Activated naive CD4-positive, alpha-beta T cell treated with anti-CD3 and anti-CD28 coated beads, Interleukin-2, amount 50 U/mL, for 72 hours (primary cell): ENCODE measurements at regions not wholly inside any gene's neighbourhood (a gene's known extent, or its start where the extent isn't known, plus 50 kb on each side); places are given as distances from the start of the nearest gene placed in this dataset.
"Not testable (repeated sequence)": the region's sequence is repeated elsewhere in the genome, so short reads cannot be mapped to it uniquely, and the experiment has no call there.

ENCODE experiments used
- ATAC-seq, 2 donors: fragments of 150-1000 bp; cut with Tn5 transposase; 2 replicates each; pipeline ENCODE4 v1.10.0; 2021; ENCODE audit warnings: mild to moderate bottlenecking in 2 of 2, moderate library complexity in 2 of 2
- DNase-seq, 2 donors: peaks; one replicate each; pipeline ENCODE4 v3.0.0; 2021 to 2022; ENCODE audit warnings: low spot score in 2 of 2
- H3K27ac Mint-ChIP-seq, 2 donors: one replicate each; pipeline ENCODE4 v1.8.0; 2022; ENCODE audit warnings: mild to moderate bottlenecking in 2 of 2, mixed read lengths in 2 of 2
- H3K36me3 Mint-ChIP-seq, 2 donors: one replicate each; pipeline ENCODE4 v1.8.0; 2022; ENCODE audit warnings: mixed read lengths in 2 of 2
- H3K9me3 Mint-ChIP-seq, 2 donors: one replicate each; pipeline ENCODE4 v1.8.0; 2022; ENCODE audit warnings: mixed read lengths in 2 of 2

- DNase-seq = no peak
- Mint-ChIP-seq H3K9me3 (peaks cover 3 to 4% of the 10 kb centered on the region in 2 donors), H3K36me3 (no peaks in the 10 kb centered on the region), H3K27ac (no peak overlapping the region)
- ATAC-seq = no peak
Measured at GRCh38 chr13:31538067-31539042, 201.0 kb upstream of the RXFP2 start.

GRCh38 chr13:31540281-31540680, 199.0 kb upstream of the RXFP2 start:
- ATAC-seq (no peak), DNase-seq (no peak)
- Mint-ChIP-seq H3K9me3 (peaks cover 4 to 9% of the 10 kb centered on the region in 2 donors), H3K36me3 (no peaks in the 10 kb centered on the region), H3K27ac (no peak overlapping the region)

GRCh38 chr13:31543190-31543589, 196.1 kb upstream of the RXFP2 start:
- Mint-ChIP-seq H3K27ac (no peak overlapping the region), H3K36me3 (no peaks in the 10 kb centered on the region), H3K9me3 (peaks cover 4 to 9% of the 10 kb centered on the region in 2 donors)
- no peak for ATAC-seq
- no peak for DNase-seq

- DNase-seq = no peak
- H3K9me3 Mint-ChIP-seq = peaks cover 4 to 9% of the 10 kb centered on the region in 2 donors
- H3K27ac Mint-ChIP-seq = no peak overlapping the region
- ATAC-seq = no peak
- H3K36me3 Mint-ChIP-seq = no peaks in the 10 kb centered on the region
Measured at GRCh38 chr13:31545616-31546015, 193.7 kb upstream of the RXFP2 start.

- Mint-ChIP-seq H3K27ac (no peak overlapping the region), H3K9me3 (peaks cover 0 to under 1% of the 10 kb centered on the region in 2 donors), H3K36me3 (no peaks in the 10 kb centered on the region)
- DNase-seq (no peak), ATAC-seq (no peak)
Measured at GRCh38 chr13:31556376-31556775, 182.9 kb upstream of the RXFP2 start.

- peaks cover 9 to 21% of the 10 kb centered on the region in 2 donors for H3K9me3 Mint-ChIP-seq
- not testable (repeated sequence) for H3K27ac Mint-ChIP-seq
Measured at GRCh38 chr13:31584221-31584620, 155.1 kb upstream of the RXFP2 start.

GRCh38 chr13:31587698-31588266, 151.5 kb upstream of the RXFP2 start:
- DNase-seq (no peak), ATAC-seq (no peak)
- Mint-ChIP-seq H3K9me3 (peaks cover 3 to 14% of the 10 kb centered on the region in 2 donors), H3K36me3 (peaks cover 0 to 5% of the 10 kb centered on the region in 2 donors), H3K27ac (no peak overlapping the region)

More at GRCh38 chr13:31584221-31584620, 155.1 kb upstream of the RXFP2 start:
- DNase-seq, H3K36me3 Mint-ChIP-seq, ATAC-seq: not testable (repeated sequence)

- no peak overlapping the region for H3K27ac Mint-ChIP-seq
- peaks cover 0 to 5% of the 10 kb centered on the region in 2 donors for H3K36me3 Mint-ChIP-seq
- no peak for DNase-seq
- ATAC-seq = no peak
- H3K9me3 Mint-ChIP-seq = peaks cover 3 to 10% of the 10 kb centered on the region in 2 donors
Measured at GRCh38 chr13:31588316-31588715, 151.0 kb upstream of the RXFP2 start.

- Mint-ChIP-seq H3K36me3 (peaks cover 0 to 5% of the 10 kb centered on the region in 2 donors), H3K27ac (no peak overlapping the region), H3K9me3 (peaks cover 8 to 15% of the 10 kb centered on the region in 2 donors)
- DNase-seq (no peak), ATAC-seq (no peak)
Measured at GRCh38 chr13:31588893-31589292, 150.4 kb upstream of the RXFP2 start.

- DNase-seq (no peak), ATAC-seq (no peak)
- peaks cover 5 to 7% of the 10 kb centered on the region in 2 donors for H3K9me3 Mint-ChIP-seq
- no peaks in the 10 kb centered on the region for H3K36me3 Mint-ChIP-seq
- peak overlapping the region in 1 of 2 donors; percentile 30 for H3K27ac Mint-ChIP-seq
Measured at GRCh38 chr13:31591642-31592233, 147.6 kb upstream of the RXFP2 start.

- Mint-ChIP-seq H3K9me3 (peaks cover 7 to 8% of the 10 kb centered on the region in 2 donors), H3K36me3 (no peaks in the 10 kb centered on the region), H3K27ac (no peak overlapping the region)
- DNase-seq (no peak), ATAC-seq (no peak)
Measured at GRCh38 chr13:31594056-31594455, 145.3 kb upstream of the RXFP2 start.

GRCh38 chr13:31595563-31595962, 143.8 kb upstream of the RXFP2 start:
- no peak for ATAC-seq
- Mint-ChIP-seq H3K36me3 (no peaks in the 10 kb centered on the region), H3K27ac (no peak overlapping the region), H3K9me3 (peaks cover 7 to 8% of the 10 kb centered on the region in 2 donors)
- no peak for DNase-seq

GRCh38 chr13:31598990-31599389, 140.3 kb upstream of the RXFP2 start:
- ATAC-seq (no peak), DNase-seq (no peak)
- H3K9me3 Mint-ChIP-seq = peaks cover 0 to 3% of the 10 kb centered on the region in 2 donors
- H3K27ac Mint-ChIP-seq = no peak overlapping the region
- no peaks in the 10 kb centered on the region for H3K36me3 Mint-ChIP-seq

- ATAC-seq (no peak), DNase-seq (no peak)
- H3K36me3 Mint-ChIP-seq = no peaks in the 10 kb centered on the region
- no peak overlapping the region for H3K27ac Mint-ChIP-seq
- peaks cover 0 to 3% of the 10 kb centered on the region in 2 donors for H3K9me3 Mint-ChIP-seq
Measured at GRCh38 chr13:31605076-31605860, 134.1 kb upstream of the RXFP2 start.

- H3K9me3 Mint-ChIP-seq, DNase-seq, ATAC-seq, H3K27ac Mint-ChIP-seq, H3K36me3 Mint-ChIP-seq: not testable (repeated sequence)
Measured at GRCh38 chr13:31607531-31607930, 131.8 kb upstream of the RXFP2 start.

- not testable (repeated sequence) for ATAC-seq, H3K9me3 Mint-ChIP-seq, DNase-seq, H3K27ac Mint-ChIP-seq, H3K36me3 Mint-ChIP-seq
Measured at GRCh38 chr13:31608780-31609179, 130.5 kb upstream of the RXFP2 start.
